K562 (cell line): ENCODE measurements at regions not wholly inside any gene's neighbourhood (a gene's known extent, or its start where the extent isn't known, plus 50 kb on each side); places are given as distances from the start of the nearest gene placed in this dataset.

ENCODE experiments used
- ATAC-seq: fragments of 200-7000 bp; cut with Tn5 transposase; 3 replicates; pipeline ENCODE4 v1.9.1; 2020; ENCODE audit warnings: moderate library complexity
- BruUV-seq: library from RNA; stranded (reverse); fragments of 400-500 nt; replicated peaks from 2 replicates; lab custom pipeline; 2021; lab: Mats Ljungman, UMichigan
- CTCF ChIA-PET: fragments of 300-600 bp; formaldehyde crosslinking; extraction: SDS; loops from one replicate; lab custom pipeline; 2021; ENCODE audit warnings: low intra/inter-chr PET ratio; lab: Yijun Ruan, JAX
- POLR2A ChIA-PET: fragments of 300-600, 350-650 bp; sonication (Branson Sonifier 250); formaldehyde crosslinking; extraction: SDS; loops from one replicate; lab custom pipeline; 2021; ENCODE audit warnings: antibody characterized with exemption, inconsistent platforms; lab: Yijun Ruan, JAX
- DNase-seq, 4 experiments: peaks; one replicate each; pipeline versions ENCODE4 v3.0.0 to v3.0.0-alpha.2; 2011 to 2018; ENCODE audit warnings: low spot score in 3 of 4, mixed read lengths in 3 of 4; ENCODE audit errors: extremely low read depth in 1 of 4
- FAIRE-seq: peaks from 2 replicates; lab custom pipeline; 2011; peaks lifted over from hg19 to GRCh38; lab: Jason Lieb, UNC
- H2AFZ ChIP-seq: 2 replicates; pipeline ENCODE4 v1.6.0; 2011; ENCODE audit warnings: low read depth, low read length, control low read depth, inconsistent platforms
- H3K27ac ChIP-seq: fragments of 200-600 bp; 3 replicates; pipeline ENCODE4 v1.8.0; 2011; ENCODE audit warnings: low read depth, mild to moderate bottlenecking, control low read depth, inconsistent platforms, low read length, moderate library complexity, mixed read lengths; ENCODE audit errors: extremely low read depth
- H3K27me3 ChIP-seq, 2 experiments: fragments of 300-600 bp in 1 of 2; 2 replicates in 1 of 2; 3 replicates in 1 of 2; pipeline versions ENCODE4 v1.6.0 to v1.8.0; 2011; ENCODE audit warnings: inconsistent platforms in 2 of 2, low read length in 2 of 2, mild to moderate bottlenecking in 1 of 2, mixed read lengths in 1 of 2, moderate library complexity in 1 of 2; ENCODE audit not compliant: control insufficient read depth in 2 of 2, insufficient read depth in 2 of 2
- H3K36me3 ChIP-seq: fragments of 300-600 bp; 3 replicates; pipeline ENCODE4 v1.8.0; 2011; ENCODE audit warnings: mild to moderate bottlenecking, low read length, inconsistent platforms; ENCODE audit not compliant: control insufficient read depth, insufficient read depth
- H3K4me1 ChIP-seq, 2 experiments: fragments of 200-600 bp in 1 of 2; replicated peaks in 1 of 2; 2 replicates in 1 of 2; 3 replicates in 1 of 2; pipeline versions ENCODE4 v1.5.1 to v1.8.0; 2011; ENCODE audit warnings: inconsistent platforms in 2 of 2, low read length in 2 of 2, mild to moderate bottlenecking in 1 of 2, mixed read lengths in 1 of 2, moderate library complexity in 1 of 2; ENCODE audit not compliant: control insufficient read depth in 2 of 2, insufficient read depth in 2 of 2
- H3K4me2 ChIP-seq: 2 replicates; pipeline ENCODE4 v1.6.1; 2011; ENCODE audit warnings: low read length, control low read depth, inconsistent platforms, mixed read lengths; ENCODE audit not compliant: insufficient read depth
- H3K4me3 ChIP-seq: fragments of 200-600 bp; sonication (generic), shearing (Covaris generic); 2 replicates; pipeline ENCODE4 v1.5.1; 2016; ENCODE audit warnings: control low read depth, inconsistent platforms
- H3K79me2 ChIP-seq: fragments of 200-600 bp; 3 replicates; pipeline ENCODE4 v1.8.0; 2011; ENCODE audit warnings: low read length, inconsistent platforms; ENCODE audit not compliant: control insufficient read depth, insufficient read depth
- H3K9ac ChIP-seq, 2 experiments: 2 replicates each; pipeline versions ENCODE4 v1.6.0 to v1.6.1; 2011; ENCODE audit warnings: low read depth in 2 of 2, low read length in 2 of 2, control low read depth in 1 of 2, inconsistent platforms in 1 of 2, mild to moderate bottlenecking in 1 of 2, mixed read lengths in 1 of 2; ENCODE audit not compliant: insufficient read depth in 1 of 2
- H3K9me1 ChIP-seq: one replicate; pipeline ENCODE4 v1.6.0; 2011; ENCODE audit warnings: inconsistent platforms, mild to moderate bottlenecking, low read length, moderate library complexity; ENCODE audit not compliant: control insufficient read depth, insufficient read depth
- H3K9me3 ChIP-seq: replicated peaks from 2 replicates; pipeline ENCODE4 v1.5.1; 2011; ENCODE audit warnings: low read depth, low read length, inconsistent platforms; ENCODE audit not compliant: control insufficient read depth, insufficient read depth
- H4K20me1 ChIP-seq: replicated peaks from 2 replicates; pipeline ENCODE4 v1.6.1; 2011; ENCODE audit warnings: low read length, inconsistent platforms, mixed read lengths; ENCODE audit not compliant: control insufficient read depth, insufficient read depth
- CHCHD3 ChIP-seq: fragments of 250-450 bp; sonication (Bioruptor Pico); IDR thresholded peaks from 2 replicates; pipeline ENCODE4 v2.1.2; 2022; ENCODE audit warnings: mild to moderate bottlenecking
- RBM25 ChIP-seq: fragments of 200-400 bp; formaldehyde crosslinking; IDR thresholded peaks from 2 replicates; pipeline ENCODE4 v1.6.1; 2018; ENCODE audit warnings: low read length, low read depth, moderate library complexity; ENCODE audit not compliant: severe bottlenecking
- ZNF133 ChIP-seq: fragments of 250-450 bp; sonication (Bioruptor Pico); IDR thresholded peaks from 2 replicates; pipeline ENCODE4 v1.4.0; 2020; ENCODE audit warnings: mild to moderate bottlenecking
- WGBS: fragments of 100-300 bp; shearing (Covaris generic); methylation state at CpG from one replicate; pipeline ENCODE4 v1.1.6; 2016; ENCODE audit warnings: low coverage, mixed read lengths; ENCODE audit not compliant: insufficient coverage; ENCODE audit errors: missing lambda C conversion rate; 5-methylcytosine and 5-hydroxymethylcytosine counted together
- in situ Hi-C: fragments of 300-500 bp; cut with MboI; formaldehyde crosslinking; loops from 4 replicates; pipeline ENCODE4 v1.15.0; 2018; ENCODE audit warnings: inconsistent platforms, mixed read lengths
- intact Hi-C: fragments of 100-400 bp; cut with micrococcal nuclease; formaldehyde crosslinking; loops from 2 replicates; pipeline ENCODE4 v1.14.2; 2022
- TF ChIP-seq, protein P1 (sequence below): sonication (generic); formaldehyde crosslinking; IDR thresholded peaks from 2 replicates; pipeline ENCODE4 v1.8.1; 2023; ENCODE audit warnings: missing genetic modification reagents, mild to moderate bottlenecking, borderline replicate concordance

GRCh38 chr2:58908501-58909154 lies 667.5 kb upstream of the FANCL start:
- WGBS, result 0% methylated on average over 2 of the region's 2 CpGs
- Histone ChIP-seq H3K9me3 (no peaks in the 10 kb centered on the region), H2AFZ (no peak overlapping the region), H3K9ac (no peak overlapping the region), H3K4me1 (no peaks in the 10 kb centered on the region), H3K27me3 (no peaks in the 10 kb centered on the region), H4K20me1 (no peaks in the 10 kb centered on the region), H3K4me2 (no peak overlapping the region), H3K79me2 (no peaks in the 10 kb centered on the region), H3K36me3 (no peaks in the 10 kb centered on the region), H3K9me1 (no peaks in the 10 kb centered on the region), H3K27ac (no peak overlapping the region), H3K4me3 (no peak overlapping the region)
- TF ChIP-seq ZNF133 (CRISPR knock-in tag), result no peak
- no peak for TF ChIP-seq CHCHD3 (CRISPR knock-in tag)
- TF ChIP-seq, protein P1, sequence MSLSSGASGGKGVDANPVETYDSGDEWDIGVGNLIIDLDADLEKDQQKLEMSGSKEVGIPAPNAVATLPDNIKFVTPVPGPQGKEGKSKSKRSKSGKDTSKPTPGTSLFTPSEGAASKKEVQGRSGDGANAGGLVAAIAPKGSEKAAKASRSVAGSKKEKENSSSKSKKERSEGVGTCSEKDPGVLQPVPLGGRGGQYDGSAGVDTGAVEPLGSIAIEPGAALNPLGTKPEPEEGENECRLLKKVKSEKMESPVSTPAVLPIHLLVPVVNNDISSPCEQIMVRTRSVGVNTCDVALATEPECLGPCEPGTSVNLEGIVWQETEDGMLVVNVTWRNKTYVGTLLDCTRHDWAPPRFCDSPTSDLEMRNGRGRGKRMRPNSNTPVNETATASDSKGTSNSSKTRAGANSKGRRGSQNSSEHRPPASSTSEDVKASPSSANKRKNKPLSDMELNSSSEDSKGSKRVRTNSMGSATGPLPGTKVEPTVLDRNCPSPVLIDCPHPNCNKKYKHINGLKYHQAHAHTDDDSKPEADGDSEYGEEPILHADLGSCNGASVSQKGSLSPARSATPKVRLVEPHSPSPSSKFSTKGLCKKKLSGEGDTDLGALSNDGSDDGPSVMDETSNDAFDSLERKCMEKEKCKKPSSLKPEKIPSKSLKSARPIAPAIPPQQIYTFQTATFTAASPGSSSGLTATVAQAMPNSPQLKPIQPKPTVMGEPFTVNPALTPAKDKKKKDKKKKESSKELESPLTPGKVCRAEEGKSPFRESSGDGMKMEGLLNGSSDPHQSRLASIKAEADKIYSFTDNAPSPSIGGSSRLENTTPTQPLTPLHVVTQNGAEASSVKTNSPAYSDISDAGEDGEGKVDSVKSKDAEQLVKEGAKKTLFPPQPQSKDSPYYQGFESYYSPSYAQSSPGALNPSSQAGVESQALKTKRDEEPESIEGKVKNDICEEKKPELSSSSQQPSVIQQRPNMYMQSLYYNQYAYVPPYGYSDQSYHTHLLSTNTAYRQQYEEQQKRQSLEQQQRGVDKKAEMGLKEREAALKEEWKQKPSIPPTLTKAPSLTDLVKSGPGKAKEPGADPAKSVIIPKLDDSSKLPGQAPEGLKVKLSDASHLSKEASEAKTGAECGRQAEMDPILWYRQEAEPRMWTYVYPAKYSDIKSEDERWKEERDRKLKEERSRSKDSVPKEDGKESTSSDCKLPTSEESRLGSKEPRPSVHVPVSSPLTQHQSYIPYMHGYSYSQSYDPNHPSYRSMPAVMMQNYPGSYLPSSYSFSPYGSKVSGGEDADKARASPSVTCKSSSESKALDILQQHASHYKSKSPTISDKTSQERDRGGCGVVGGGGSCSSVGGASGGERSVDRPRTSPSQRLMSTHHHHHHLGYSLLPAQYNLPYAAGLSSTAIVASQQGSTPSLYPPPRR (CRISPR knock-in tag), result no peak
- no peak for TF ChIP-seq RBM25
- DNase-seq, result no peak
- CTCF ChIA-PET, result no interaction called here
- BruUV-seq, result no TSS peak
- in situ Hi-C loops (no loop called here), intact Hi-C loops (no loop called here)
- no peak for ATAC-seq
- FAIRE-seq, result no peak
- POLR2A ChIA-PET, result no interaction called here
